HG02610 (cell line): ENCODE measurements at regions not wholly inside any gene's neighbourhood (a gene's known extent, or its start where the extent isn't known, plus 50 kb on each side); places are given as distances from the start of the nearest gene placed in this dataset.
"Not testable (repeated sequence)": the region's sequence is repeated elsewhere in the genome, so short reads cannot be mapped to it uniquely, and the experiment has no call there.

Experiments used
- ATAC-seq: cut with Tn5 transposase; IDR thresholded peaks from one replicate; pipeline ENCODE4 v1.9.1; 2021; ENCODE audit warnings: mild to moderate bottlenecking, moderate library complexity; ENCODE audit not compliant: unreplicated experiment

- ATAC-seq = not testable (repeated sequence)
These were observed 60.6 kb downstream of the GOLGA8T start for GRCh38 chr15:30195355-30196008.

GRCh38 chr15:30196009-30196375 lies 61.1 kb downstream of the GOLGA8T start:
- ATAC-seq = not testable (repeated sequence)

DNA sequence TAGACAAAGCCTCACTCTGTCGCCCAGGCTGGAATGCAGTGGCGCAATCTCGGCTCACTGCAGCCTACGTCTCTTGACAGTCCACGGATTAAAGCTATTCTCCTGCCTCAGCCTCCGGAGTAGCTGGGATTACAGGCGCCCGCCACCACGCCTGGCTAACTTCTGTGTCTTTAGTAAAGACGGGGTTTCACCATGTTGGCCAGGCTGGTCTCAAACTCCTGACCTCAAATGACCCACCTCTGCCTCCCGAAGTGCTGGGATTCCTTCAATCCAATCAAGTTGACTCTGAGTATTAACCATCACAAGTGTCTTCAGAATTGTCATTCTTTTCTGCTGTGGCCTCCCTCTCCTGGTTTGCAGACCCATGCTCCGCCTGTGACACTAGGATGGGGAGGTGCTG lies 61.9 kb downstream of the GOLGA8T start:
- not testable (repeated sequence) for ATAC-seq

GRCh38 chr15:30201517-30201916 lies 66.7 kb downstream of the GOLGA8T start:
- not testable (repeated sequence) for ATAC-seq

DNA sequence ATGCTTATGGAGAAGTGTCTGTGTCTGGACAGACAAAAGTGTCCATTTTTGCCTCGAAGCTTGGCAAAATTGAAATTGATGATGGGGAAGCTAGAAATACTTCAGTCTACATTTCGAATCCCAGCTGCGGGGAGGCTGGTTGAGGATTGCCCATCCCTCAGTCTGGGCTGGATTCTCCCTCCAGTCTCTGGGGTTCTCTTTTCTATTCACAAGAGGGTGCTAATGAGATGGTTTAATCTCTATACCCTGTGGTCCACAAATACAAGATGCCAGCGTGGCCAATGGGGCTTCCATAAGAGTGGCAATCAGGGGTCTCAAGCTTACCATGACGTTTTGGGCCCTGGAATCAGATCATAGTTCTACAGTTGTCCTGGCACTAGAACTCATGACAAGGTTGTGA lies 78.9 kb downstream of the GOLGA8T start:
- ATAC-seq = not testable (repeated sequence)

DNA sequence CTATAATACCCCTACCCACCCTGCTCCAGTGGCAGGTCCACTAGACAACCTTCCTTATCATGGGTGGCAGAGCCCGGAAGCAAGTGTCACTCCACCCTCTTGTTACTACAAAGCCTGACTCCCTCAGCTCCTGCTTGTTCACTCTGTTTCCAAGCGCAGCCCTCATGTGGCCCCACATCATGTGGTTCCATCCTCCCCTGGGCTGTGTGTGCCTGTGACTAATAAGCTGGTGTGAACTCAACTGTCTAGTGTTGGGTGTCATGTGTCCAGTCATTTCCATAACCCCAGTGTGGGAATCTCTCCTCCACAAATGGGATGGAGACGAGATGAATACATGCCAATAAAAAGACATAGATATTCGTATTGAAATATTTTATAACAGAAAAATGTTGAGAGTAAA lies 87.0 kb downstream of the GOLGA8T start:
- ATAC-seq = not testable (repeated sequence)

DNA sequence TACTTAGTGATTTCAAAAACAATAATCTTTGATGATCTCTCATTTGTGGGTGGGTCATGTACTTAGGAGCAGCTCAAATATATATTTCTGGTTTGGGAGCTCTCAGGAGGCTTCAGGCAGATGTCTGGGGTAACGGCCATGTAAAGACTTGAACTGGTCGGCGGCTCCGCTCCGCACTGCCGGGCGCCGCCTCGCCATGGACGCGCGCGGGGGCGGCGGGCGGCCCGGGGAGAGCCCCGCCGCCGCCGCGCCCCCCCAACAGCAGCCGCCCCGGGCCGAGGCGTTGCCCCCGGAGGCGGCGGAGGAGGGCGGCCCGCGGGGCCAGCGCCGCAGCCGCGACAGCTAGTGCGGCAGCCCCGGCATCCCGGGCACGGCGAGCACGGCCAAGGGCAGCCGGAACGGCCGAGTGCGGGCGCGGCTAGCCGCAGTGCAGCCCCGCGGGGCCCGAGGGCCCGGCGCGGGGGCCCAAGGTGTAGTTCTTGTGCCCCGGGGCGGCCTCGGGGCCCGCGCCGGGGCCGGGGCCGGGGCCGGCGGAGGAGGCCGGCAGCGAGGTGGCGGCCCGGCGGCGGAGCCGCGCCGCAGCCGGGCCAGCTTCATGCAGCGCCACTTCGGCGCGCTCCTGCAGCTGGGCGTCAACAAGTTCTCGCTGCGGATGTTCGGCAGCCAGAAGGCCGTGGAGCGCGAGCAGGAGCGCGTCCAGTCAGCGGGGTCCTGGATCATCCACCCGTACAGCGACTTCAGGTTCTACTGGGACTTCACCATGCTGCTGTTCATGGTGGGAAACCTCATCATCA lies 88.1 kb downstream of the GOLGA8T start:
- not testable (repeated sequence) for ATAC-seq

DNA sequence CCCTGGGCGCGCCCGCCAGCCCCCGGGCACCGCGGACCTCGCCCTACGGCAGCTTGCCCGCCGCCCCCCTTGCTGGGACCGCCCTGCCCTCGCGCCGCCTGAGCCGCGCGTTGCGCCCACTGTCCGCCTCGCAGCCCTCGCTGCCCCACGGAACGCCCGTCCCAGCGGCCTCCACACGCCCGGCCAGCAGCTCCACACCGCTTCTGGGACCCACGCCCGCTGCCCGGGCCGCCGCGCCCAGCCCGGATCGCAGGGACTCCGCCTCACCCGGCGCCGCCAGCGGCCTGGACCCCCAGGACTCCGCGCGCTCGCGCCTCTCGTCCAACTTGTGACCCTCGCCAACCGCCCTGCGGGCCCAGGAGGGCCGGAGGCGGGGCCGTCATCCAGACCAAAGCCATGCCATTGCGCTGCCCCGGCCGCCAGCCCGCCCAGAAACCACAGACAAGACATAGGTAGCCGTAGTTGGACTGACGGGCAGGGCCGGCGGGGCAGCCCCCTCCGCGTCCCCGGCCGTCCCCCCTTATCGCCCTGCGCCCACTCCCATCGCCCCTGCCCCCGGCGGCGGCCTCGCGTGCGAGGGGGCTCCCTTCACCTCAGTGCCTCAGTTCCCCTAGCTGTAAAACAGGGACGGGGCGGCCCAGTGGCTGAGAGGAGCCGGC lies 90.5 kb downstream of the GOLGA8T start:
- ATAC-seq = not testable (repeated sequence)

DNA sequence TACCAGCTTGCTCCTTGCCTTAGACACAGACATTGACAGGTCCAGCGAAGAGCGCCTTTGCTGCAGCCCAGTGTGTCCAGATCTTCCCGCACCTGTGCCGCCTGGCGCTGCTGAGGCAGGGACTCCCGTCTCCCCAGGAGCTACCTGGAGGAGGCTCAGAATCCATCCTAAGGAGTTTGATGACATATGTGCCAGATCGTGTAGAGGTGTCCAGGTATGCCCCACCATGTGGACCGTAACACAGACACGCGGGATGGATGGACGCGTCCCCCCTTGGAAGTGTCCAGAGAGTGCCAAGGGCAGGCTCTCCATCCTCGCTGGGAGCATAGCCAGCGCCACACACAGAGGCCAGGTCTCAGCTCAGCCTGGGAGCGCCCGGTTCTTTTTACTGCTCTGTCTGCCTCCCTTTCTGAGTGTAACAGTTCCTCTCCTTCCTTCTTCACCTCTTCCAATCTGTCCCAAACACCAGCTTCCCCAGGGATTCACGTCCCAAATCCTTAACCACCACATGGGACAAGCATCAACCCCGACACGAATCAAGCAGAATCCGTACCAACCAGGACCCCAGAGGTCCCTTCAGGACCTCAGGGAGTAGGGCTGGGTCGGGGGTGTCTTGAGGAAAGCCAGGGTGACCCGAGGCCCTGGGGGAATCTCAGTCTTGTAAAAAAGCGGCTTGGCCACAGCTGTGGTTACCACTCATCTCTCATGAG lies 126.7 kb downstream of the GOLGA8T start:
- not testable (repeated sequence) for ATAC-seq

DNA sequence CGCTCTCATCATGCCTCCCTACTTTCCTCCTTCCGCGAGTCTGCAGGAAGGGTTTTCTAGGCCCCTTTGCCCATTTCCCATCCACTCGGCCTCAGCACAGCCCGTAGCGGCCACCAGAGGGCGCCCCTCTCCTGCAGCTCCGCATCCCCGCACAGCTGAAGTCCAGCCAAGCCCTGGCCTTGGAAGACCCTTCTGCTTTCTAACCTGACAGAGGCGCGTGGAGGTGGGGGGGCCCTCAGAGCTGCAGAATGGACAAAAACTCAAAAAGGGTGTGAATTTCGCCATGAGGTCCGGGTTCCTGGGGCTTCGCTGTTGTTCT lies 127.2 kb downstream of the GOLGA8T start:
- ATAC-seq = peak; percentile 60

DNA sequence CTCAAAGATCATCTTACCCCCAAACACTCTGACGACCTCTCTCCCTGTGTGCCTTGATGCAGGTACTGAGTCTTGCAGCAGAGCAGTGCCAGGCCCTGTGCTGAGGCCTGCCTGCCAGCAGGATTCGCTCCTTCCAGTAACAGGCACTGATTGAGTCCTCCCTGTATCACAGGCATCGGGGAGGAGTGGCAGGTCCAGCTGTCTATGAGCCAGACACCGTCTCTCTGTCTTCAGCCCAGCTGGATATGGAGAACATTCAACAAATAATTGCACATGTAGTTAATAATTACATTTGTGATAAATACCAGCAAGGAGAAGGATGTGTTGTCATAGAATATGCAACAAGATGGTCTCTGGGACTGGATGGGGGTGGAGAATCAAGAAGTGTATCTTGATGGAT lies 129.1 kb downstream of the GOLGA8T start:
- ATAC-seq = not testable (repeated sequence)

DNA sequence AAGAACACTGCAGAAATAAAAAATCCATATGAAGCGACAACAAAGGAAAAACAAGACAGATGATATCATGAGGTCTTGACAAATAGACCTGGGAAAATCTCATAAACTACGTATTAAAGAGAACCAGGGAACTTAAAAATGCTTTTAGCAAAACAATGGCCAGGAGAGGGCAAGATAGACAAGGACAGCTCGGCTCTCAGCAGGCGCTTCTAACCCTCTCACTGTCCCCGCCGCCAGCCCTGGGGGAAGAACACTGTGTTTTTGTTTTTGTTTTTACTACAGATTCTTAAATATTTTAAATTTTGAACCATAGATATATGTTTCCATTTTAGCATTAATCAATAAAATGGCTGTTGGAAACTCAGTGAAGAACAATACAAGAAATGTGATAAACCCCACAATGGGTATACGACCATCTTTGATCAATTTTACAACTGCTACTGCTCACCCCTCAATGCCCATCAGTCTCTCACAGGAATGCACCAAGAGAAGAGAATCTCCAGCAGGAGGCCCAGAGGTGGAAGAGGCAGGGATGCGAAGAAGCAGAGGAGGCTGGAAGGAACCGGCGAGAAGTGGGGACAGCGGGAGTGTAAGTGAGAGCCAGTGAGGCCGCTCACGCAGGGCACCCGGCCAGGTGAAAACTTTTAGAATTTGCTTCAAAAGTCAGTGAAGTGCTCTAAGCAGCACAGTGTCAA lies 98.0 kb downstream of the CHRFAM7A start:
- ATAC-seq = not testable (repeated sequence)

DNA sequence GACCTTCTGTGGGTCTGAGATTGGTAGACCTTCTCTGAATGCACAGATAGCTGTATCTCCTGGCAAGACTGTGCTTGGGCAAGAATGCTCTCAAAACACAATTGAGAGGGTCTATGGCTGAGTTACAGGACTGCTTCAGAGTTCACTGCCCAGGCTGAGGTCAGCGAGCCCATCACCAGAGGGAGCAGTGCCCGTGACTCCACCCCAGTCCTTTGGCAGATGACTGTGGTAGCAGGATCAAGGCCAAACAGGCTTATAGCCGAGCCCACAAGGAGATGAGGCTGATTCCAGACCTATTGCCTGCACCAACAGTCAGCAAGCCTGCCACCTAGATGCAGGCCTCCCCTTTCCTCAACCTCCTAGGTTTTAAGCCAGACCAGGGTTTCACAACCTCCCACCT lies 89.4 kb downstream of the CHRFAM7A start:
- ATAC-seq = not testable (repeated sequence)
